ENCODE measurements at regions not wholly inside any gene's neighbourhood (a gene's known extent, or its start where the extent isn't known, plus 50 kb on each side); places are given as distances from the start of the nearest gene placed in this dataset.

DNA sequence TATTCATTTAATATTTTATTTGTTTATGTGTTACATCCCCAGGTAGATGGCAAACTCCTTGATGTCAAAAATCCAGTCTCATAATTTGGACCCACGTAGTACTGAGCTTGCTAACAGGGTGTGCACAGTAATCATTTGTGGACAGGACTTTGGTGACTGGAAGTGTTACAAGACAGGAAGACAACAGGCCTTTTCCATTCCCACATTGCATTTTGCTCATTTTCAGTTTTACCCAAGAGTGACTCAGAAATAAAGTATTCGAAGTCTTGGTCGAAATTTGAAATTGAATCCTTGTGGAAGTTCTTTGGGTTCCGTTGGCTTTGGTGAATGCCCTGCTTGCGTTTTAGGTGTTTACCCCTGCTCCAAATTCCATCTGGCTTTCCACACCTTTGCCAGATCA lies 63.0 kb upstream of the THBS2 start:
- no peak for DNase-seq
- H3K36me3 ChIP-seq (ENCODE audit: control insufficient read depth, insufficient read depth, low read length) = no peaks in the 10 kb centered on the region
- TF ChIP-seq, protein P1, sequence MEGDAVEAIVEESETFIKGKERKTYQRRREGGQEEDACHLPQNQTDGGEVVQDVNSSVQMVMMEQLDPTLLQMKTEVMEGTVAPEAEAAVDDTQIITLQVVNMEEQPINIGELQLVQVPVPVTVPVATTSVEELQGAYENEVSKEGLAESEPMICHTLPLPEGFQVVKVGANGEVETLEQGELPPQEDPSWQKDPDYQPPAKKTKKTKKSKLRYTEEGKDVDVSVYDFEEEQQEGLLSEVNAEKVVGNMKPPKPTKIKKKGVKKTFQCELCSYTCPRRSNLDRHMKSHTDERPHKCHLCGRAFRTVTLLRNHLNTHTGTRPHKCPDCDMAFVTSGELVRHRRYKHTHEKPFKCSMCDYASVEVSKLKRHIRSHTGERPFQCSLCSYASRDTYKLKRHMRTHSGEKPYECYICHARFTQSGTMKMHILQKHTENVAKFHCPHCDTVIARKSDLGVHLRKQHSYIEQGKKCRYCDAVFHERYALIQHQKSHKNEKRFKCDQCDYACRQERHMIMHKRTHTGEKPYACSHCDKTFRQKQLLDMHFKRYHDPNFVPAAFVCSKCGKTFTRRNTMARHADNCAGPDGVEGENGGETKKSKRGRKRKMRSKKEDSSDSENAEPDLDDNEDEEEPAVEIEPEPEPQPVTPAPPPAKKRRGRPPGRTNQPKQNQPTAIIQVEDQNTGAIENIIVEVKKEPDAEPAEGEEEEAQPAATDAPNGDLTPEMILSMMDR (IDR thresholded peaks at IDR 0.05; ENCODE audit: insufficient read depth in 1 of 2, low read depth in 1 of 2, low read length in 1 of 2, severe bottlenecking in 1 of 2, unreplicated experiment in 1 of 2) = no peak
- no peak overlapping the region for H3K4me3 ChIP-seq (ENCODE audit: low read depth, low read length)
- H3K27me3 Mint-ChIP-seq (ENCODE audit: insufficient read depth, unreplicated experiment) = peaks cover 4% of the 10 kb centered on the region
- no peak overlapping the region for H3K4me3 Mint-ChIP-seq (ENCODE audit: unreplicated experiment)
- ChIA-PET POLR2A (no interaction called here), CTCF (no interaction called here)
- no peaks in the 10 kb centered on the region for H3K9me3 ChIP-seq
- no peaks in the 10 kb centered on the region for H3K4me1 ChIP-seq
- no TSS peak for BruUV-seq (replicated peaks)
- H3K27ac Mint-ChIP-seq (ENCODE audit: unreplicated experiment) = no peak overlapping the region
- no peaks in the 10 kb centered on the region for H3K9me3 Mint-ChIP-seq (ENCODE audit: unreplicated experiment)
- no peaks in the 10 kb centered on the region for H3K4me1 Mint-ChIP-seq (ENCODE audit: low read depth, unreplicated experiment)
- no peaks in the 10 kb centered on the region for H3K27me3 ChIP-seq (replicated peaks; ENCODE audit: control insufficient read depth, insufficient read depth, low read length)
- intact Hi-C loops (cut with micrococcal nuclease; ENCODE audit: unreplicated experiment) = no loop called here
- no peaks in the 10 kb centered on the region for H3K36me3 Mint-ChIP-seq (ENCODE audit: insufficient read depth, unreplicated experiment)

DNA sequence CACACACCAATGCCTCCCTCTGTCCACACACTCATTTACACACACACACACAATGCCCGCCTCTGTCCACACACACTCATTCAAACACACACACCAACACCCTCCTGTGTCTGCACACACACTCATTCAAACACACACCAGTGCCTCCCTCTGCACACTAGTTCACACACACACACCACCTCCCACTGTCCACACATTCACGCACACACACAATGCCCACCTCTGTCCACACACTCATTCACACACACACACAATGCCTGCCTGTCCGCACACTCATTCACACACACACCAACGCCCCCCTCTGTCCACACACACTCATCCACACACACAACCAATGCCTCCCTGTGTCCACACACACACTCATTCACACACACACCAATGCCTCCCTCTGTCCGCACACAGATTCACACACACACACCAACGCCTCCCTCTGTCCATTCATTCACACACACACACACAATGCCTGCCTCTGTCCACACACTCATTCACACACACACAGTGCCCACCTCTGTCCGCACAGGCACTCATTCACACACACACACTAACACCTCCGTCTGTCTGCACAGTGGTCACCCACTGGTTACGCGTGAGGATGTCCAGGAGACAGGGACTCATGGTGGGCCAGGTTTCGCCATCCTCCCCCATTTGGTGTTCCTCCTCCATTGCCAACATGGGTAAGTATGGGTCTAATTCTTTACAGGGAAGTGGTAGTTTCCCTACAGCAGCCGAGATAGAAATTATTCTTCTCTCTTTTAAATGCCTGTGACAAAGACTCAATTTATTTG lies 62.4 kb upstream of the THBS2 start:
- ChIA-PET POLR2A (no interaction called here), CTCF (no interaction called here)
- no peak for DNase-seq
- no peaks in the 10 kb centered on the region for H3K9me3 ChIP-seq
- Mint-ChIP-seq H3K4me1 (ENCODE audit: low read depth, unreplicated experiment) (no peaks in the 10 kb centered on the region), H3K27me3 (ENCODE audit: insufficient read depth, unreplicated experiment) (no peaks in the 10 kb centered on the region), H3K27ac (ENCODE audit: unreplicated experiment) (no peak overlapping the region), H3K36me3 (ENCODE audit: insufficient read depth, unreplicated experiment) (no peaks in the 10 kb centered on the region), H3K4me3 (ENCODE audit: unreplicated experiment) (no peak overlapping the region), H3K9me3 (ENCODE audit: unreplicated experiment) (no peaks in the 10 kb centered on the region)
- no peaks in the 10 kb centered on the region for H3K27me3 ChIP-seq (replicated peaks; ENCODE audit: control insufficient read depth, insufficient read depth, low read length)
- no peak overlapping the region for H3K4me3 ChIP-seq (ENCODE audit: low read depth, low read length)
- no peaks in the 10 kb centered on the region for H3K36me3 ChIP-seq (ENCODE audit: control insufficient read depth, insufficient read depth, low read length)
- TF ChIP-seq, protein P1 (IDR thresholded peaks at IDR 0.05; ENCODE audit: insufficient read depth in 1 of 2, low read depth in 1 of 2, low read length in 1 of 2, severe bottlenecking in 1 of 2, unreplicated experiment in 1 of 2) = no peak
- intact Hi-C loops (cut with micrococcal nuclease; ENCODE audit: unreplicated experiment) = no loop called here
- H3K4me1 ChIP-seq = no peaks in the 10 kb centered on the region
- no TSS peak for BruUV-seq (replicated peaks)

DNA sequence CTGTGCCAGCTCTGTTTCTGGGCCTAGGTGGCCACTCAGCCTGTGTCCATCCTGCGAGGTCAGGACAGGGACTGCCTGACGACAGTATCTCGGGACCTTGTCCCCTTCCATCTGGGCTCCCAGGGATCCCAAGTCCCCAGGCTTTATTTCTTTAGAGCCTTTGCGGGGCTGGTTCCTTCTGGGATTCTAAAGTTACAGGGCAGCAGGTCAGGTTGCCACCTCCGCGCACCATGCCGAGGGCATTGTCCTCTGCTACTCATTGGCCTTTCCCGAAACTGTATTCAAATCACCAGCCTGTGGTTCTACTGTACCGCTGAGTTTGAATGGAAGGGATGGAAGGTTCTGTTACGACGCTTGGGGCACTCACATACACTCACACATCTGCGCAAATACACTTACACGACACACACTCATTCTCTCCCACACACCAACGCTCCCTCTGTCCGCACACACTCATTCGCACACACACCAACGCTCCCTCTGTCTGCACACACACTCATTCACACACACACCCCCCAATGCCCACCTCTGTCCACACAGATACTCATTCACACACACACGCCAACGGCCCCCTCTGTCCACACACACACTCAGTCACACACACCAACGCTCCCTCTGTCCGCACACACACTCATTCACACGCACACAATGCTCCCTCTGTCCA lies 59.8 kb upstream of the THBS2 start:
- H3K27me3 Mint-ChIP-seq (ENCODE audit: insufficient read depth, unreplicated experiment) = no peaks in the 10 kb centered on the region
- no peaks in the 10 kb centered on the region for H3K9me3 Mint-ChIP-seq (ENCODE audit: unreplicated experiment)
- intact Hi-C loops (cut with micrococcal nuclease; ENCODE audit: unreplicated experiment) = no loop called here
- no peak overlapping the region for H3K4me3 Mint-ChIP-seq (ENCODE audit: unreplicated experiment)
- DNase-seq = no peak
- Histone ChIP-seq H3K4me3 (ENCODE audit: low read depth, low read length) (no peak overlapping the region), H3K9me3 (no peaks in the 10 kb centered on the region), H3K36me3 (ENCODE audit: control insufficient read depth, insufficient read depth, low read length) (no peaks in the 10 kb centered on the region), H3K27me3 (replicated peaks; ENCODE audit: control insufficient read depth, insufficient read depth, low read length) (no peaks in the 10 kb centered on the region), H3K4me1 (no peaks in the 10 kb centered on the region)
- TF ChIP-seq, protein P1 (IDR thresholded peaks at IDR 0.05; ENCODE audit: insufficient read depth in 1 of 2, low read depth in 1 of 2, low read length in 1 of 2, severe bottlenecking in 1 of 2, unreplicated experiment in 1 of 2) = no peak
- H3K4me1 Mint-ChIP-seq (ENCODE audit: low read depth, unreplicated experiment) = no peaks in the 10 kb centered on the region
- ChIA-PET CTCF (no interaction called here), POLR2A (no interaction called here)
- BruUV-seq (replicated peaks) = no TSS peak
- H3K27ac Mint-ChIP-seq (ENCODE audit: unreplicated experiment) = no peak overlapping the region
- H3K36me3 Mint-ChIP-seq (ENCODE audit: insufficient read depth, unreplicated experiment) = no peaks in the 10 kb centered on the region

All from Caco-2 (cell line).